GM10266 (cell line): ENCODE measurements at regions not wholly inside any gene's neighbourhood (a gene's known extent, or its start where the extent isn't known, plus 50 kb on each side); places are given as distances from the start of the nearest gene placed in this dataset.

Experiments used
- DNase-seq: peaks from one replicate; pipeline ENCODE4 v3.0.0; 2012; ENCODE audit errors: extremely low spot score
- CTCF ChIP-seq: IDR thresholded peaks from 2 replicates; pipeline ENCODE4 v1.5.1; 2012; ENCODE audit warnings: mild to moderate bottlenecking, low read depth; ENCODE audit not compliant: control insufficient read depth, insufficient read depth; ENCODE audit errors: missing control alignments

DNA sequence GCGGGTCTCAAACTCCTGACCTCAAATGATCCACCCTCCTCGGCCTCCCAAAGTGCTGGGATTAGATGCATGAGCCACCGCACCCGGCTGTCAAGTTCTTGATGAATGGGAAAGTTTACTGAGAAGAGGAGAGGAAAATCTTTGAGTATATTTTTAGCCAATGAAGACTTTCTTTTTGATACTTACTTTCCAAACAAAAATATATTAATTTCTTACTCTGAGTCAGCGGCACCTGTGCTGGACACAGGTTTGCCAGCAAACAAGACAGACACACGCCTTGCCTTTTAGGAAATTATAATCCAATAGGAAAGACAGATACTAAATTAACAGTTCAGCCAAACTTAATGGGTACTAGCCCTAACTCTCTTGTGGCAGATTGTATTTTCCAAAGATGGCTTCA lies 166.6 kb downstream of the SHQ1 start:
- no peak for TF ChIP-seq CTCF

DNA sequence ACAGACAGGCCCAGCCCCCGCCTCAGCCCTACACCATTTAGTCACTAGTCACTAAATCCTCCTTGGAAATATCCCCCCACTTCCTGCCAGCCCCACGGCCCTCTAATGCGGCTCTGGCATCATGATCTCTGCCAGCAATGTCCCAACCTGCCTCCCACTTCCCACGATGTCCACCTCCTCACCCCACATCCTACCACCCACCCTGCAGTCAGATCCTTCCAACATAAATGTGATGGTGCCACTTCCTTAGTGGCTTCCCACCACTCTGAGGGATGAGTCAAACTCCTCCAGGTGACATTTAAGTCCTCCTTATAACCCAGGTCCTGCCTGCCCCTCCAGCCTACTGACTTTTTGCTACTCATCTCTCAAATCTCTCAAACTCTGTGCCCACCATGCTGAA lies 167.5 kb downstream of the SHQ1 start:
- no peak for DNase-seq
- TF ChIP-seq CTCF, result no peak

More for the DNA sequence above, 166.6 kb downstream of the SHQ1 start:
- DNase-seq, result no peak

DNA sequence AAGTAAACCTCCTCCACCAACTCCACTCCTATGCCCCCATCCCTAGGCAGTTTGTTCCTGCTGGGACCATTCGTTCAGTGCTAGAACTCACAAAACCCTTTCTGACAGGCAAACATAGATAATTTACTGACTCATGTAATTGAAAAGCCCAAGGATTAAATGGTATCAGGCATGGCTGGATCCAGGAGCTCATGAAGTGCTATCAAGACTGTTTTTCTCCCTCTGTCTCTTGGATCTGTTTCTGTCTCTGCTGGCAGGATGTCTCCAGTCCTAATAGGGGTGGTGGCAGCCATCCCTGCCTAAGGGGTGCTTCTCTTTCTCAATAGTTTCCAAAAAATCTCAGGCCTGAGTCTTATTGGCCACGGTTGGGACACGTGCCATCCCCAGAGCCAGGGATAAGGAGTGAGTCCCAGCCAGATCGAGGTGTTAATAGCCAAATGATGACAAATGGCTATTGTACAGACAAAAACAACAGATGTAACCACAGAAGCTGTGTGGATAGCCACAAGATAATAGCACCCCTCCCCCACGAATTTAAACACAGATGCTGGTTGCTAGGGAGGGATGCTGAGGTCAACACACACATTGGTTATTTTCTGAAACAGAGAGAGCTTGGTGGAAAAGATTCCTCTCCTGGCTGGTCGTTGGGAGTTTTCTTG lies 168.6 kb downstream of the SHQ1 start:
- no peak for TF ChIP-seq CTCF
- peak; percentile 23 for DNase-seq

GRCh38 chr3:72678867-72679266 lies 169.4 kb downstream of the SHQ1 start:
- no peak for DNase-seq
- no peak for TF ChIP-seq CTCF

DNA sequence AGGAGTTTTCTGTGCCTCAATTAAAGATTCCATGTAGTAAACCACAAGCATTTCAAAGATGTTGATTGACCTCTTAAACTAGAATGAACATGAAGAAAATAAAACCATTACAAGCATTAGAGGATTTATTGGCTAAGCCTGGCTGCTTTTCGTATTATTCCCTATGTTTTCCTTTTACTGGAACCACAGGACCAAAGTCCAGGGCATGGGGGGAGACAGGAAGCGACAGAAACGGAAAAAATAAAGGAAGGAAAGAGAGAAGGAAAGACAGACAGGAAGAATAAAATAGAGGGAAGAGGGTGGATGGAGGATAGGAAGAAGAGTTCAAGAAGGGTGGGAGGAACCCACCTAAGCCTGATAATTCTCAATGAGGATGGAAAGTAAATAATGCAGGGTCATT lies 169.9 kb downstream of the SHQ1 start:
- DNase-seq, result no peak
- no peak for TF ChIP-seq CTCF

DNA sequence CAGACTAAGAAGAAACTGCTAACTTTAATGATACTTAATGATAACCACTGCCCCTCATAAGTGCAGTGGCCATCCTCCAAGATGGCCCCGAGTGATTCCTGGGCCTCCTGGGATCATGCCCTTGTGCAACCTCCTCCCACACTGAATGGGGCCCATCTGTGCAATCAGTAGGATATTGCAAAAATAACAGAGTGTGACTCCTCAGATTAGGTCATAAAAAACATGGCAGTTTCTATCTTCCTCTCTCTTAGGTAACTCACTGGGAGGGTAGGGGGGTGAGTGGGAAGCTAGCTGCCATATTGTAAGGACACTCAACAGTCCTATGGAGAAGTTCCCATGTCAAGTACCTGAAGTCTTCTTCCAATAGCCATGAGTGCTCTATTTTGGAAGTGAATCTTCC lies 173.0 kb downstream of the SHQ1 start:
- no peak for TF ChIP-seq CTCF

DNA sequence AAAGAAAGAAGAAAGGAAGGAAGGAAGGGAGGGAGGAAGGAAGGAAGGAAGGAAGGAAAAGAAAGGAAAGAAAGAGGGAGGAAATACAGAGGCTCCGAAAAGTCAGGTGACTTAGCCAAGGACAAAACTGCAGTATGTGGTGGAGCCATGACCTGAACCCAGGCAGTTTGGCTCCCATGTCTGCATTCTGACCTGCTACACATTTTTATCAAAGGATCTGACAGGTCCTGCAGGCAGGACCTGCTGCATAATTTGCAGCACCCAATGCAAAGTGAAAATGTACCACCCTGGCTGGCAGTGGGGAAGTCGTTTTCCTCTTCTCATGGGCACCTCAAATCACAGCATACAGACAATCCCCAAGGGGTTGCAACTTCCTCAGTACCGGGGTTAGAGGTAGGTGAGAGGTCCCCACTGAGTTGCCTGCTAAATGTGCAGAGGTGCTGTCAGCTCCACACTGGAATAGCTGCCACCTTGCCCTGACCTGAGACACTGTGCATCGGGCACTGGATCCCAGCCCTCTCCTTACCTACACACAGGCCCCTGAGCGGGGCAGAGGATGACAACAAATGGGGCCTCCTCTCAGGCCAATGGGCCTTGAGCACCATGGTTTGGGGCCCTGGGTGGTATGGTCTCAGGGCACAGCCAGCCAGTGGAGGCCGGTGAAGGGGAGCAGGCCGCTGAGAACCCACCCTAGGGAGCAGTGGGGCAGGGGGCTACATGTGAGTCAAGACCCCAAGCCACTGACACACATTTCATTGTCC lies 175.1 kb downstream of the SHQ1 start:
- DNase-seq, result no peak
- no peak for TF ChIP-seq CTCF

More for the DNA sequence above, 173.0 kb downstream of the SHQ1 start:
- DNase-seq, result no peak
